ENCODE measurements at regions not wholly inside any gene's neighbourhood (a gene's known extent, or its start where the extent isn't known, plus 50 kb on each side); places are given as distances from the start of the nearest gene placed in this dataset.

GRCh38 chr6:169109411-169110220, 144.0 kb downstream of the THBS2 start:
- Histone ChIP-seq H2BK120ac (ENCODE audit: low read depth, low read length) (no peak overlapping the region), H2BK5ac (ENCODE audit: low read length) (no peak overlapping the region), H3K4ac (ENCODE audit: low read length) (no peak overlapping the region), H3K23ac (ENCODE audit: low read depth, low read length, poor library complexity) (no peak overlapping the region), H3K14ac (ENCODE audit: low read length) (no peak overlapping the region), H2BK15ac (ENCODE audit: low read length) (no peak overlapping the region), H3K9me3 (replicated peaks in 1 of 2; ENCODE audit: control insufficient read depth in 2 of 2, insufficient read depth in 1 of 2, low read depth in 1 of 2, low read length in 2 of 2) (peaks cover 0 to 1% of the 10 kb centered on the region in 2 donors), H2AFZ (ENCODE audit: low read length) (no peak overlapping the region), H3K79me1 (ENCODE audit: low read depth, low read length) (no peaks in the 10 kb centered on the region), H3K27me3 (ENCODE audit: control insufficient read depth in 3 of 3, insufficient read depth in 3 of 3, low read depth in 1 of 3, low read length in 3 of 3) (no peaks in the 10 kb centered on the region), H2AK5ac (ENCODE audit: low read depth, low read length) (no peak overlapping the region), H3K4me2 (ENCODE audit: insufficient read depth, low read length, poor library complexity, severe bottlenecking) (no peak overlapping the region), H2BK12ac (ENCODE audit: low read length) (no peak overlapping the region), H3K27ac (replicated peaks; ENCODE audit: low read length) (no peak overlapping the region), H3K4me3 (ENCODE audit: low read length in 2 of 2) (no peak overlapping the region), H4K91ac (ENCODE audit: low read depth, low read length, poor library complexity) (no peak overlapping the region), H3K9ac (ENCODE audit: low read depth, low read length, poor library complexity) (no peak overlapping the region), H3K4me1 (ENCODE audit: control insufficient read depth in 2 of 2, insufficient read depth in 1 of 2, low read depth in 1 of 2, low read length in 2 of 2) (no peaks in the 10 kb centered on the region), H3K36me3 (replicated peaks in 1 of 2; ENCODE audit: control insufficient read depth in 2 of 2, insufficient read depth in 2 of 2, low read length in 2 of 2) (no peaks in the 10 kb centered on the region), H3K18ac (ENCODE audit: low read length) (no peak overlapping the region), H4K8ac (ENCODE audit: low read depth, low read length) (no peak overlapping the region)
- no peak for DNase-seq (ENCODE audit: low spot score)
- no CpG with 5 or more reads among the region's 5 CpGs for WGBS, 2 donors (ENCODE audit: extremely low coverage in 2 of 2, insufficient read length in 2 of 2, insufficient replicate concordance in 1 of 2)

- no peaks in the 10 kb centered on the region for H3K27me3 ChIP-seq (ENCODE audit: control insufficient read depth in 3 of 3, insufficient read depth in 3 of 3, low read depth in 1 of 3, low read length in 3 of 3)
- no peak overlapping the region for H3K18ac ChIP-seq (ENCODE audit: low read length)
- no peak overlapping the region for H2AFZ ChIP-seq (ENCODE audit: low read length)
- no peak overlapping the region for H2BK5ac ChIP-seq (ENCODE audit: low read length)
- H2BK12ac ChIP-seq (ENCODE audit: low read length): no peak overlapping the region
- DNase-seq (ENCODE audit: low spot score): no peak
- H3K4me1 ChIP-seq (ENCODE audit: control insufficient read depth in 2 of 2, insufficient read depth in 1 of 2, low read depth in 1 of 2, low read length in 2 of 2): no peaks in the 10 kb centered on the region
- no peak overlapping the region for H3K4ac ChIP-seq (ENCODE audit: low read length)
- H3K27ac ChIP-seq (replicated peaks; ENCODE audit: low read length): no peak overlapping the region
- H2BK15ac ChIP-seq (ENCODE audit: low read length): no peak overlapping the region
- H3K9ac ChIP-seq (ENCODE audit: low read depth, low read length, poor library complexity): no peak overlapping the region
- H3K14ac ChIP-seq (ENCODE audit: low read length): no peak overlapping the region
- no peak overlapping the region for H2BK120ac ChIP-seq (ENCODE audit: low read depth, low read length)
- no peak overlapping the region for H3K23ac ChIP-seq (ENCODE audit: low read depth, low read length, poor library complexity)
- H3K79me1 ChIP-seq (ENCODE audit: low read depth, low read length): no peaks in the 10 kb centered on the region
- no peak overlapping the region for H2AK5ac ChIP-seq (ENCODE audit: low read depth, low read length)
- peaks cover 0 to 1% of the 10 kb centered on the region in 2 donors for H3K9me3 ChIP-seq (replicated peaks in 1 of 2; ENCODE audit: control insufficient read depth in 2 of 2, insufficient read depth in 1 of 2, low read depth in 1 of 2, low read length in 2 of 2)
- no peak overlapping the region for H3K4me2 ChIP-seq (ENCODE audit: insufficient read depth, low read length, poor library complexity, severe bottlenecking)
- no CpG with 5 or more reads among the region's 5 CpGs for WGBS, 2 donors (ENCODE audit: extremely low coverage in 2 of 2, insufficient read length in 2 of 2, insufficient replicate concordance in 1 of 2)
- H4K8ac ChIP-seq (ENCODE audit: low read depth, low read length): no peak overlapping the region
- no peaks in the 10 kb centered on the region for H3K36me3 ChIP-seq (replicated peaks in 1 of 2; ENCODE audit: control insufficient read depth in 2 of 2, insufficient read depth in 2 of 2, low read length in 2 of 2)
- no peak overlapping the region for H3K4me3 ChIP-seq (ENCODE audit: low read length in 2 of 2)
- H4K91ac ChIP-seq (ENCODE audit: low read depth, low read length, poor library complexity): no peak overlapping the region
Measured at GRCh38 chr6:169108753-169109152, 144.9 kb downstream of the THBS2 start.

GRCh38 chr6:169106176-169106575, 147.5 kb downstream of the THBS2 start:
- H2BK12ac ChIP-seq (ENCODE audit: low read length): no peak overlapping the region
- H4K91ac ChIP-seq (ENCODE audit: low read depth, low read length, poor library complexity): no peak overlapping the region
- peaks cover 0 to 1% of the 10 kb centered on the region in 2 donors for H3K9me3 ChIP-seq (replicated peaks in 1 of 2; ENCODE audit: control insufficient read depth in 2 of 2, insufficient read depth in 1 of 2, low read depth in 1 of 2, low read length in 2 of 2)
- H4K8ac ChIP-seq (ENCODE audit: low read depth, low read length): no peak overlapping the region
- H3K23ac ChIP-seq (ENCODE audit: low read depth, low read length, poor library complexity): no peak overlapping the region
- no peak overlapping the region for H3K4ac ChIP-seq (ENCODE audit: low read length)
- H3K36me3 ChIP-seq (replicated peaks in 1 of 2; ENCODE audit: control insufficient read depth in 2 of 2, insufficient read depth in 2 of 2, low read length in 2 of 2): no peaks in the 10 kb centered on the region
- no peak overlapping the region for H3K27ac ChIP-seq (replicated peaks; ENCODE audit: low read length)
- no peaks in the 10 kb centered on the region for H3K79me1 ChIP-seq (ENCODE audit: low read depth, low read length)
- no peak overlapping the region for H2AFZ ChIP-seq (ENCODE audit: low read length)
- H3K4me2 ChIP-seq (ENCODE audit: insufficient read depth, low read length, poor library complexity, severe bottlenecking): no peak overlapping the region
- DNase-seq (ENCODE audit: low spot score): no peak
- no peaks in the 10 kb centered on the region for H3K4me1 ChIP-seq (ENCODE audit: control insufficient read depth in 2 of 2, insufficient read depth in 1 of 2, low read depth in 1 of 2, low read length in 2 of 2)
- H2BK5ac ChIP-seq (ENCODE audit: low read length): no peak overlapping the region
- no peak overlapping the region for H2BK15ac ChIP-seq (ENCODE audit: low read length)
- WGBS, 2 donors (ENCODE audit: extremely low coverage in 2 of 2, insufficient read length in 2 of 2, insufficient replicate concordance in 1 of 2): no CpG with 5 or more reads among the region's 2 CpGs
- H3K27me3 ChIP-seq (ENCODE audit: control insufficient read depth in 3 of 3, insufficient read depth in 3 of 3, low read depth in 1 of 3, low read length in 3 of 3): no peaks in the 10 kb centered on the region
- no peak overlapping the region for H3K14ac ChIP-seq (ENCODE audit: low read length)
- H2AK5ac ChIP-seq (ENCODE audit: low read depth, low read length): no peak overlapping the region
- H3K18ac ChIP-seq (ENCODE audit: low read length): no peak overlapping the region
- H3K4me3 ChIP-seq (ENCODE audit: low read length in 2 of 2): no peak overlapping the region
- no peak overlapping the region for H2BK120ac ChIP-seq (ENCODE audit: low read depth, low read length)
- H3K9ac ChIP-seq (ENCODE audit: low read depth, low read length, poor library complexity): no peak overlapping the region

- H3K14ac ChIP-seq (ENCODE audit: low read length): no peak overlapping the region
- no peak overlapping the region for H2BK5ac ChIP-seq (ENCODE audit: low read length)
- no peak overlapping the region for H2AFZ ChIP-seq (ENCODE audit: low read length)
- no peaks in the 10 kb centered on the region for H3K9me3 ChIP-seq (replicated peaks in 1 of 2; ENCODE audit: control insufficient read depth in 2 of 2, insufficient read depth in 1 of 2, low read depth in 1 of 2, low read length in 2 of 2)
- no peak overlapping the region for H3K23ac ChIP-seq (ENCODE audit: low read depth, low read length, poor library complexity)
- H3K4me2 ChIP-seq (ENCODE audit: insufficient read depth, low read length, poor library complexity, severe bottlenecking): no peak overlapping the region
- no peak overlapping the region for H2BK12ac ChIP-seq (ENCODE audit: low read length)
- H3K79me1 ChIP-seq (ENCODE audit: low read depth, low read length): no peaks in the 10 kb centered on the region
- H3K36me3 ChIP-seq (replicated peaks in 1 of 2; ENCODE audit: control insufficient read depth in 2 of 2, insufficient read depth in 2 of 2, low read length in 2 of 2): no peaks in the 10 kb centered on the region
- DNase-seq (ENCODE audit: low spot score): no peak
- no peak overlapping the region for H3K27ac ChIP-seq (replicated peaks; ENCODE audit: low read length)
- H2AK5ac ChIP-seq (ENCODE audit: low read depth, low read length): no peak overlapping the region
- H3K27me3 ChIP-seq (ENCODE audit: control insufficient read depth in 3 of 3, insufficient read depth in 3 of 3, low read depth in 1 of 3, low read length in 3 of 3): no peaks in the 10 kb centered on the region
- no peak overlapping the region for H3K9ac ChIP-seq (ENCODE audit: low read depth, low read length, poor library complexity)
- H2BK15ac ChIP-seq (ENCODE audit: low read length): no peak overlapping the region
- no peak overlapping the region for H4K91ac ChIP-seq (ENCODE audit: low read depth, low read length, poor library complexity)
- no peak overlapping the region for H4K8ac ChIP-seq (ENCODE audit: low read depth, low read length)
- no peak overlapping the region for H3K4ac ChIP-seq (ENCODE audit: low read length)
- H3K18ac ChIP-seq (ENCODE audit: low read length): no peak overlapping the region
- no peak overlapping the region for H3K4me3 ChIP-seq (ENCODE audit: low read length in 2 of 2)
- no peak overlapping the region for H2BK120ac ChIP-seq (ENCODE audit: low read depth, low read length)
- peaks cover 7 to 13% of the 10 kb centered on the region in 2 donors for H3K4me1 ChIP-seq (ENCODE audit: control insufficient read depth in 2 of 2, insufficient read depth in 1 of 2, low read depth in 1 of 2, low read length in 2 of 2)
Measured at GRCh38 chr6:169101981-169102380, 151.7 kb downstream of the THBS2 start.

All from neuronal stem cell (in vitro differentiated cells).